H1 (cell line): ENCODE measurements at regions not wholly inside any gene's neighbourhood (a gene's known extent, or its start where the extent isn't known, plus 50 kb on each side); places are given as distances from the start of the nearest gene placed in this dataset.

Source experiments
- CBX5 ChIP-seq: fragments of 300-800, 300-1000 bp; sonication (generic); IDR thresholded peaks from 2 replicates; pipeline ENCODE4 v1.7.1; 2016; ENCODE audit warnings: antibody characterized with exemption, low read length, low read depth
- EGR1 ChIP-seq: IDR thresholded peaks from 2 replicates; pipeline ENCODE4 v1.6.1; 2011; ENCODE audit warnings: low read depth, low read length, borderline replicate concordance
- EP300 ChIP-seq, 2 experiments: IDR thresholded peaks; 1 replicate in 1 of 2; 2 replicates in 1 of 2; pipeline ENCODE4 v1.6.1; 2011 to 2012; ENCODE audit warnings: low read depth in 2 of 2, low read length in 2 of 2, mild to moderate bottlenecking in 2 of 2, borderline replicate concordance in 1 of 2, inconsistent platforms in 1 of 2, moderate library complexity in 1 of 2
- EZH2 ChIP-seq: fragments of 200-600 bp; sonication (generic); IDR thresholded peaks from 2 replicates; pipeline ENCODE4 v1.7.1; 2012; ENCODE audit warnings: low read depth, mild to moderate bottlenecking, moderate library complexity, low read length, inconsistent platforms; ENCODE audit not compliant: severe bottlenecking
- HDAC2 ChIP-seq, 2 experiments: fragments of 300-600 bp in 1 of 2; sonication (generic) in 1 of 2; IDR thresholded peaks; 2 replicates each; pipeline ENCODE4 v1.6.1; 2011 to 2012; ENCODE audit warnings: low read depth in 2 of 2, low read length in 2 of 2, mild to moderate bottlenecking in 2 of 2, moderate library complexity in 2 of 2, borderline replicate concordance in 1 of 2, inconsistent platforms in 1 of 2
- KDM1A ChIP-seq: fragments of 200-600, 300-600 bp; sonication (generic); IDR thresholded peaks from 2 replicates; pipeline ENCODE4 v1.7.1; 2016; ENCODE audit warnings: mild to moderate bottlenecking, low read length, borderline replicate concordance
- POLR2A ChIP-seq, 2 experiments: IDR thresholded peaks; 1 replicate in 1 of 2; 2 replicates in 1 of 2; pipeline ENCODE4 v1.6.1; 2011; ENCODE audit warnings: low read depth in 2 of 2, low read length in 2 of 2, mild to moderate bottlenecking in 2 of 2; ENCODE audit errors: control extremely low read depth in 1 of 2
- RFX5 ChIP-seq: IDR thresholded peaks from 2 replicates; pipeline ENCODE4 v1.6.1; 2011; ENCODE audit warnings: low read depth, low read length, improper control_type of control experiment, borderline replicate concordance
- SP2 ChIP-seq: IDR thresholded peaks from 2 replicates; pipeline ENCODE4 v1.6.1; 2012; ENCODE audit warnings: mild to moderate bottlenecking, low read length, inconsistent platforms
- TF ChIP-seq, protein P1 (sequence below), 3 experiments: IDR thresholded peaks; 1 replicate in 2 of 3; 2 replicates in 1 of 3; pipeline versions ENCODE4 v1.5.1 to v1.6.1; 2011; ENCODE audit warnings: low read length in 3 of 3, mild to moderate bottlenecking in 3 of 3, inconsistent platforms in 2 of 3, low read depth in 1 of 3, moderate library complexity in 1 of 3; ENCODE audit not compliant: insufficient read depth in 1 of 3; ENCODE audit errors: control extremely low read depth in 1 of 3

- TF ChIP-seq EGR1: no peak
- TF ChIP-seq SP2: no peak
- no peak for TF ChIP-seq HDAC2 (IDR thresholded peaks at IDR 0.05; ENCODE audit: borderline replicate concordance in 1 of 2, low read depth in 2 of 2, low read length in 2 of 2)
- TF ChIP-seq, protein P1, sequence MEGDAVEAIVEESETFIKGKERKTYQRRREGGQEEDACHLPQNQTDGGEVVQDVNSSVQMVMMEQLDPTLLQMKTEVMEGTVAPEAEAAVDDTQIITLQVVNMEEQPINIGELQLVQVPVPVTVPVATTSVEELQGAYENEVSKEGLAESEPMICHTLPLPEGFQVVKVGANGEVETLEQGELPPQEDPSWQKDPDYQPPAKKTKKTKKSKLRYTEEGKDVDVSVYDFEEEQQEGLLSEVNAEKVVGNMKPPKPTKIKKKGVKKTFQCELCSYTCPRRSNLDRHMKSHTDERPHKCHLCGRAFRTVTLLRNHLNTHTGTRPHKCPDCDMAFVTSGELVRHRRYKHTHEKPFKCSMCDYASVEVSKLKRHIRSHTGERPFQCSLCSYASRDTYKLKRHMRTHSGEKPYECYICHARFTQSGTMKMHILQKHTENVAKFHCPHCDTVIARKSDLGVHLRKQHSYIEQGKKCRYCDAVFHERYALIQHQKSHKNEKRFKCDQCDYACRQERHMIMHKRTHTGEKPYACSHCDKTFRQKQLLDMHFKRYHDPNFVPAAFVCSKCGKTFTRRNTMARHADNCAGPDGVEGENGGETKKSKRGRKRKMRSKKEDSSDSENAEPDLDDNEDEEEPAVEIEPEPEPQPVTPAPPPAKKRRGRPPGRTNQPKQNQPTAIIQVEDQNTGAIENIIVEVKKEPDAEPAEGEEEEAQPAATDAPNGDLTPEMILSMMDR (IDR thresholded peaks at IDR 0.05; ENCODE audit: control extremely low read depth in 1 of 3, insufficient read depth in 1 of 3, low read depth in 1 of 3, low read length in 3 of 3): no peak
- no peak for TF ChIP-seq RFX5
- no peak for TF ChIP-seq POLR2A (IDR thresholded peaks at IDR 0.05; ENCODE audit: control extremely low read depth in 1 of 2, low read depth in 2 of 2, low read length in 2 of 2)
- no peak for TF ChIP-seq CBX5
- TF ChIP-seq EP300 (IDR thresholded peaks at IDR 0.05; ENCODE audit: borderline replicate concordance in 1 of 2, low read depth in 2 of 2, low read length in 2 of 2): no peak
- no peak for TF ChIP-seq KDM1A
- TF ChIP-seq EZH2: no peak
Measured at GRCh38 chr5:24118351-24118750, 526.4 kb downstream of the CDH10 start.
